Right kidney (tissue), 1 donor: ENCODE measurements at regions not wholly inside any gene's neighbourhood (a gene's known extent, or its start where the extent isn't known, plus 50 kb on each side); places are given as distances from the start of the nearest gene placed in this dataset.
"Not testable (repeated sequence)": the region's sequence is repeated elsewhere in the genome, so short reads cannot be mapped to it uniquely, and the experiment has no call there.

Experiments used
- DNase-seq: peaks from one replicate; pipeline ENCODE4 v3.0.0-alpha.2; 2016

DNA sequence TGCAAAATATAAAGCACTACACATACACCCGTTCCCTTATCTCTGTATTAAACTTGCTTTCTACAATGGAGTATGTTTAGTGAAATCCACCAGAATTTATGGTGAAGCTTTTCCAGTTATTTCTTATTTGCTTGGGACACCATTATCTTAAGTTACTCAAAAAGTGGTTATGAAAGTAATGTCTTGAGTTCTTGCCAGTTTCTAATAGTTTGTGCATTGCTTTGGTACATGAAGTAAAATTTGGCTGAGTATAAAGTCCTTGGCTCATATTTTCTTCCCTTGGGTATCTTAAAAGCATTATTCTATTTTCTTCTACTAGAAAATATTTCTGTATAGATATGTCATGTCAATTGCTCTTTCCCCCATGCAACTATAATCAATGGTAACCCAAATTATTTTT is 85.2 kb downstream of the POLR1F start:
- no peak for DNase-seq

DNA sequence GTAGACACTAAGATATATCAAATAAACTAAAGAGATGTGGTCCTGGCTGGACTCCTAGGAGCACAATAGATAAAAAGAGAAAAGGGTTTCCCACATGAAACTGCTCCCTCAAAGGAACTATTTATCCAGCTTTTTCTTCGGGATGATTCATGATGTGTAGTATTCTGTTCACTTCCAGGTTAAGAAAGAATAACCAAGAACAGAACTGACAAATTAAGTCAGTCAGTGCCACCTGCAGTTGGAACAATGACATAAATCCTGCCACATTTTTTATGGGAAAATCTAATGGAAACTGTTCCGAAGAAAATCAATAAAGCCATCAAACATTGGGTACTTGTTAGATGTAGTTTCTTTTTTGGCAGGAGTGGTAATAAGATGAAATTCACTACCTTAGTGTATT is 87.1 kb downstream of the POLR1F start:
- DNase-seq, result no peak

DNA sequence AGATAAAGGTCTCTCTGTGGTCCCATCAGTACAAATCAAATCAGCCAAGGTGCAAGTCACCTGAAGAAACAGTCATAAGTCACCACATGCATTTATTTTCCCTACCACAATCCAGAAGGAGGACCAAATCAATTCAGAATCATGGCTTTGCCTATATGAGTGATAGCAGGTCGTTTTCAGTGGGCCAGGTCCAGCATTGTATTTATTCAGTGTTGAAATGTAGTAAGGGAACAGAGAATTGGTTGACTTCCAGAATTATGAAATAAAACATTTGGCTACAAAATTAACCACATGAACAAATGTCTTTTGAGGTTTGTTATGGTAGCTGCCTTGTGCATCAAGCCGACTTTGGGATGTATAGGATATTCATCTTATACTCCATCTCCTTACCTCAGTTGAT is 88.4 kb downstream of the POLR1F start:
- no peak for DNase-seq

DNA sequence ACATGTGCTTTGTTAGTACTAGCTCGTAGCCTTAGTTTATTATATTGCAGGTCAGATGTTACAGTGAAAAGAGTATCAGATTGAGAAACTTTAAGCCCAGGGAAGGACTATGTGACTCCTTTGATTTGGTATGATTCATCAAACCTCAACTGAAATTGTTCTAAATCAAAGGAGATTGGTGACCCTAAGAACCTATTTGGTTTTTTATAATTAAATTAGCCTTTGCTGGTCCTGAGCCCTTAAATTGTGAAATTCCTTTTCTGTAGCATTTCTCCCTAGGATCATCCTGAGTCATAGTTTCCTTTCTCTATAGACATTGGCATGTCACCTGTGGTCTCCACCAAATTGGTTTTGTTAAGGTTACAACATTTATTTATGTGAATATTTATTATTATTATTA is 89.7 kb downstream of the POLR1F start:
- no peak for DNase-seq

DNA sequence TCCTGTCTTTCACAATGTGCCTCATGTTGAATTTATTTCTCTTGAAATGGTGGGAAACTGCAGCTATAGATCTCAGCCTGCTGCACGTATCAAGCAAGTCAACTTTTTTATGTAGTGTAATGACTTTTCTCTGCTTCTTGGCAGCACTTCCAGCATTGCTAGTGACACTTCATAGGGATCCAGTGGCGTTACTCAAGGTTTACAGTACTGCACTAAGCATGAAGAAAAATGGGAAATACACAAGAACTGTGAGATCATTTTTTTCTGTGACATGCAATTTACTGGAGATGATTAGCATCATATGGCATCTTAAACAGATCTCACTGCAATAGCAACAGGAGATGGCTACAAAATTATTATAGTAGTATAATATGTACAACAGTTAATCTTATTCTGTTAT is 90.9 kb downstream of the POLR1F start:
- DNase-seq, result no peak

DNA sequence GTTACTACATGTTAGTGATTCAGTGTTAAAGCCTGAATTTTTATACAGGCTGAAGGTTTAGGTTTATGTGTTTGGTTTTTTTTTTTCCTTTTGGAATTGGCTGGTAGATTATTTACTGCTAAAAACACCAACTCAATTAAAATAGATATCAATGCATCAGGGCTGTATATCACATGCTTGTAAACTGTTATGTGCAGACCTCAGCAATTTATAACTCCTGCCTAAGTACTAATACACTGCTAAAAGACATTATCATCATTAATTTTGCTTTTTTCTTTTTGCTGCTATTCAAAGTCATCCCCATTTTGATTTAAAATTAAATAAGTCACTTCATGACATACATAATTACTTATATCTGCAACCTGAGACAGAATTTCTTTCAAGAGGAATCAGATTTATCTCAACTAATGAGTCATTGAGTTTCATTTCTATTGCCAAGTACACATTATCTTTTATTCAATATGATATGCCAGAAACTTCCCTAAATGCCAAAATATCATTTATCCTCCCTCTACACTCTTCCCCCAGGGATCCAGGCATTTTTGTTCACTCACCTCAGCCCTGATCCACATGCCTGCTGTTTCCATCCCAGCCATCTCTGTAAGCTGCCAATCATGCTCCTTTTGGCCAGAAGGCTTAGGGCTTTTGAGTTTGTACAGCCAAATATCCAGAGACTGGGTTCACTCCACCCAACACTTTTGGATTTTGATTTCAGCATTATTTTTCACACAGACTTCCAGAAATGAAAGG is 98.5 kb downstream of the POLR1F start:
- DNase-seq, result no peak

DNA sequence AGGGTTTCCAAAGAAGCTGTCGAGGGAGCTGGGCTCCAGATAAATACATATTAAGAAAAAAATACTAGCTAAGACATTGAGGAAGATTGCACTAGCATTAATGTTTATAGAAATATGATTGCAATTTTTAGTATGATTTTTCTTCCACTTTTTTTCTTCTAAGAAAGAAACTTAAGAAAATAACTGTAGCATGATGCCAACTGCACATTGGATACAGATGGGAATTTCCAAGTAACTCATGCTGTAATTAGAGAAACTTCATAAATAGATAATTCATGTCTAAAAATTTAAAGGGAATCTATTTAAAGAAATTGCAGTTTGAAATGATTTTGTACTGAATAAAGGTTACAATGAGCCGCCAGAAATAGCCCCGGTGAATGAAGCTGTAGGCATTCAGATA is 119.4 kb downstream of the POLR1F start:
- no peak for DNase-seq

DNA sequence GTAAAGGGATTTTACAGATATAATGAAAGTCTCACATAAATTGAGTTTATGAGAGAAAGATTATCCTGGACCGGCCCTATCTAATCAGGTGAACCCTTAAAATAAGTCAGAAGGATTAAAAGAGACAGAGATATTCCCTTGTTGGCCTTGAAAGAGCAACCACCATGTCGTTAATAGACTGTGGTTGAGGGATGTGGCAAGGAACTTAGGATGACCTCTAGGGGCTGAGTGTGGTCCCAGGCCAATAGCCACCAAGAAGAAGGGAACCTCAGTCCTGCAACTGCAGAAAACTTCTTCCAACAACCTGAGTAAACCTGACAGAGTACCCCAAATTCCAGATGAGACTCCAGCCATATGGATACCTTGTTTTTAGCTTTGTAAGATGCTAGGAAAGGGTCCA is 121.5 kb downstream of the POLR1F start:
- DNase-seq, result no peak

DNA sequence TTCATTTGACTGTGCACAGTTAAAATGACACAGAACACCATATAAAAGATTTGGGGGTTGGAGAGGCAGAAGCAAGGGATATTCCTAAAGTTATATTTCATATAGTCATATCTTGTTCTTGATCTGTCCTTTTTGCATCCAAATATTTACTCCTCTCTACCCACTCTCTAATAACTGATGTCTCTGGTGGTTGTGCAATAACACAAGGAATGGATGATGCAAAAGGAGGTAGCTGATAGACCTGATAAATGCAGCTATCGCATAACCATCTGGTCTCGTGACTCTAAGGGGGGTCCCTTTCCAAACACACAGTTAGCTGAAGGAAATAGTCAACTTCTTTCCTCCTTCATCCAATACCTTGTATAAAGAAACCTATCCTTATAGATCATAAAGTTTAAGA is 123.1 kb downstream of the POLR1F start:
- no peak for DNase-seq

DNA sequence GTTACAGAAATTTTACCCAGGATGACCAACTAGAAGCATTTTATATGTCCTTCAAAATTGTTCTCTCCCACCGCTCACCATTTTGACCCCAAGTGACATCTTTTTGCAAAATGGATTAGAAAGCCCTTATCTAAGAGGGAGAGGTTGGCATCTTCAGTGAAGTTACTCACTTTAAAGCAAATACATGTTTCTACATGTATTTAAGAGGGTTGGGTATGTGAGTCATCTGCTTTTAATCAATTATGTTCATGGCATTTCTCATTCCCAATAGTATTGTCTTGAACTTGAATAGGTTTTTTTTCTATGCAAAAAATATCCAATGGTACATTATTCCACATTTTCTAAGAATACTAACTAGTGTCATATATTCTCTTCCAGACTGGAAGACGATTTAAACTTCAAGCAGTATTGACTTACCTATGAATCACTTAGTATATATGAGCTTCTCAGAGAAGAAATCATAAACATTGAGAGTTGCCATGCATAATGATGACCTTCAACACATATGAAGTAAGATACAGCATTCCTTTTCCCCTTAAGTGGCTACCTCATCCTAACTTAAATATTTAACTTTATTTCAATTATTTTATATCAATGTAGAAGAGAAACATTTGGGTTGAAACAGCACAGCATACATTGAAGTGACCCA is 132.8 kb downstream of the POLR1F start:
- no peak for DNase-seq

DNA sequence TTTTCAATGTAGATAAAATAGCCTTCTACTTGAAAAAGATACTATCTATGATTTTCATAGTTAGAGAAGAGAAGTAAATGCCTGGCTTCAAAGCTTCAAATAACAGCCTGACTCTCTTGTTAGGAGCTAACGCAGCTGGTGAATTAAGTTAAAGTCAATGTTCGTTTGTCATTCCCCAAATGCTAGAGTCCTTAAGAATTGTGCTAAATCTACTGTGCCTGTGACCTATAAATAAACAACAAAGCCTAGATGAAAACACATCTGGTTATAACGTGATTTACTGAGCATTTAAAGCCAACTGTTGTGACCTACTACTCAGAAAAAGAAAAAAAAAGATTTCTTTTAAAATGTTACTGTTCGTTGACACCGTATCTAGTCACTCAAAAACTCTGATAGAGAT is 134.7 kb downstream of the POLR1F start:
- peak; percentile 1 for DNase-seq

DNA sequence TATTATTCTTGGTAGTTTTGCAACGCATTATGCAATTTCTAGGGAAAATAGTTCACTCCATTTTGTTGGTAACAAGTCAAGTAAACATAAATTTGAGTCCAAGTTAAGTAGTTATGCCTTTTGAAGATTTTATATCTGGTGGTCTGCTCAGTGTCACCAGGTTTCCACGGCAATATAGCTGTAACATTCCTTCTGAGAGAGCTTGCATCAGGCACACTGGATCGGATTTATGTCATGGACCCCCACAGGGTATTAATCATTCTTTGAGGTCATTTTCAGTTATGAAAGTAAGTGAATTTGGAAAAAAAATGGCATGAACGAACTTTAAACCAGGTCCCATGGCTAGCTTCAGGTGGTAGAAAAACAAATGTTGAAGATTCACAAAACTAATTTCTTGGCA is 136.3 kb downstream of the POLR1F start:
- DNase-seq, result no peak

DNA sequence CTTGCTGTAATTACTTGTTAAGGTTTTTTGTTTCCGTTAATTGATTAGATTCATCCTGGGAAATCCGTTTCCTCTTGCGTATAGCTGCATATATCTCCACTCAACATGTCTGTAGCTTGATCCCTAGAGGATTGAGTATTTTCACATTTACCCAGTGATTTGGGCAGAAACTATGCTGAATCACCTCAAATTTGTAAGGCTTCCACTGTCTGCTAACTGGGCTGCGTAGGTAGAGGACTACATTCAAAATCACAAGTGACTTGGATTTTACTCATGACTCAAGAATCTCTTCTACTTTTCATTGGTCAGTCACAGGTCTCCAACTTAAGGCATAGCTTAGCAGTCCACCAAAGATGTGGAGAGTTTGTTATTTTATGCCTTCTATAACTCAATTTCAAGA is 141.8 kb downstream of the POLR1F start:
- DNase-seq, result no peak

DNA sequence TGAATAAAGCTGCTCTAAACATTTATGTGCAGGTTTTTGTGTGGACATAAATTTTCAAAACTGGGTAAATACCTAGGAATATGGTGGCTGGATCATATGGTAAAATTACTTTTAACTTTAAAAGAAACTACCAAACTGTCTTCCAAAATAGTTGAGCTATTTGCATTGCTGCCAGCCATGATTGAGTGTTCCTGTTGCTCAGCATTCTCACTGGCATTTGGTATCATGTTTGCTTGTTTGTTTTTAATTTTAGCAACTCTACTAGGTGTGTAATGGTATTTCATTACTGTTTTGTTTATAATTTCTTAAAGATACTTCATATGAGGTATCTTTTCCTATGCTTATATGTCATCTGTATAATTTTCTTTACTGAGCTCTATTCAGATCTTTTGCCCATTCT is 143.2 kb downstream of the POLR1F start:
- no peak for DNase-seq

DNA sequence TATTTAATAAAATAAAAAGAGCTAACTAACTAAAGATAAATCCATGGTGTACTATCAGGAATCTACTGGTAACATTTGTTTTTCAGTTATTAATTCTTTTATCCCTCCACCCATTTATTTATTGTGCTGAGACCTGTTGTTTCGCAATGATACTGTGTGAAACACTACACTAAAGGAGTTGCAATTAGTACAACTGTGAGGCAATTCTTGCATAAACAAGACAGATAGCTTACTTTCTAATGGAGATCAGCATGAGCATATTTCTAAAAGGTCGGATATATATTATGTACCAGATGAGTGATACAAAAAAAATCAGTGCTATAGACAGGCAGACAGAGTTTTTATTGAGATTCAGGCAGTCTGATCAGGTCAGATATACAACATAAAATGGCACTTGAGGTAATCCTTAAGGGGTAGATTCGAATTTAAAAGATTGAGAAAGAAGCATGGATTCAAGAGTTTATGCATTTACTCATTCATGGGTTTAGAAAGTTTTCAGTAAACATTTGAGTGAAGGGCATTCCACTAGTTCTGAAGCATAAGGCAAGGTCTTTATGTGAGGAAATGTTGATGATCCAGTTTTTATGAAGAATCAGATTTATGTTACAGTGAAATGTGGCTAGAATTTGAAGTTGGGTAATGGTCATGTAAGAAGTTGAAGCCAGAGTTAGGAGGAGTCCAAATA is 147.6 kb downstream of the POLR1F start:
- DNase-seq, result no peak

DNA sequence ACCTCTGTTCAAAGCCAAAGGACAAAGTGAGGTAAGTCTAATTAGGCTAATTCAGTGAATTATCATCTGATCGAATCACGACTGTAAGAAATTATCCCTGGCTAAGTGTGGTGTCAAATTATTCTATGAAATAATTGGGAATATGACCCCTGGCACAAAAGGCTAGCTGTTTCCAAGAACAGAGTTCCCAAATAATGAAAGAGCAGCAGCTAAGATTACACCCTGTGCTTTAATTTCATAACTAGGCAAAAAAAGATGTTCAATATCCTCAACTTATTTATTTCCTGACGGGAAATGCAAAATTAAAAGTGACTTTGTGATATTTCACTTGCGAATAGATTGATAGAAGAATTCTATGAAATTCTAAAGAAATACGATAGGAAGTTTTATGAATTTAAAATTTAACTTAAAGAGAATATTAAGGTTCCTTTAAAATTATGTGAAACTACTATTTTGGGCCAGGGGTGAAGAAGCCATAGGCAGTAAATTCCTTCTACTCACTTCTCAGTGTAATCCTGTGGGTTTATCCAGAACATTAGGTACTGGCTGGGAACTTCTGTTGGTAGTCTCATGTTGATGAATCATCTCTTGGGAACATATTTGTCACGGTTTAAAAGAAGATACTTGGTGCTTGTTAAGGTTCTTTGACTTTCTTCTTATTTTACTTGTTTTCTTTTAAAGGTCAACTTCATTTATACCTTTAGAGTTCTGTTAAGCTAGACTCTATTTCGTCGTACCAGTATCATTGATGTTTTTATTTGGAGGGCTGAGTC is 148.5 kb downstream of the POLR1F start:
- DNase-seq, result no peak

DNA sequence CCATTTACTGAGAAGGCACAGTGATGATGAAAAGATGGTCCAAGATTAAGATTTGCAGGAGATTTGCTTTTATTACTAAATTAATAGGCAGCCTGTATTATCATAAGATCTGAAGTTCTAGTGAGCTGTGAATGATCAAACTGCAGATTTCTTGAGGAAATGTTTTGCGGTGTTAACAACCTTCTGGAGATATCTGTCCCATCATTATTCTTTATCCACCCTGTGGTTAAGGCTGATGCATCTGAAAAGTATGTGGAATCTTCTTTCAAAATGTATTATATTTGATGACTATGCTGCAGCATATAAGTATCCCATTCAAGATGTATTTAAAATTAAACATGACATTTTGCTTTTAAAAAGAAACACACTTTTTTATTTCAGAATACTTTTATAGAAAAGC is 150.3 kb downstream of the POLR1F start:
- DNase-seq, result no peak

DNA sequence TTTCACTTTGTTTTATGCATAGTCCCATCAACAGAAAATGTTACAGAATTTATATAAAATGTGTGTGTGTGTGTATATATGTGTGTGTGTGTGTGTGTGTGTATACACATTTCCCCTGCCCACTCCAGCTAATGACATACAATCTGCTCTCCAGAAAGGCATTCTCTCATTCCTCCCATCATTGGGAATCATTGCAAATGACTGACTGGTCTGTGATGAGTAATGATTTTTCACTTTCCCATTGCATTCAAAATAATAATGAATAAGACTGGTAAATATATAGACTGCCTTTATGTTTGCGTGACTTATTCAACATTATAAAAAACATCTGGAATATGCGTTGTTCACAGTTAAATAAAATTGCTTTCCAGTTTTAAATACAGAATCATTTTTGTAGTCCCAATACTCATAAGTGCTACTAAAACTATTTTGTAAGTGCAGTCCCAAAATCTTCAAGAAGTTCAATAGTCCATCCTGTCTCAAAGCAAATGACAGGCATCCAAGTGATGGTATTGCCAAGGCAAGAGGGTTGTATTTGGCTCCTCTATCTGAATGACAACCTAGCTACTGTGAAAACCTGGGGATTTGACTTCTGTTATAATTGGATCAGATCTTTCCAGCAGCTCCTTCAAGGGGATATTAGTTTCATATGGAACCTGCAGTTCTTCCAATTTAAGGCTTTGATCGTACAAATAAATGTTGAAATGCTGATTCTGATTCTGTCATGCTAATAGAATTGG is 150.9 kb downstream of the POLR1F start:
- no peak for DNase-seq

DNA sequence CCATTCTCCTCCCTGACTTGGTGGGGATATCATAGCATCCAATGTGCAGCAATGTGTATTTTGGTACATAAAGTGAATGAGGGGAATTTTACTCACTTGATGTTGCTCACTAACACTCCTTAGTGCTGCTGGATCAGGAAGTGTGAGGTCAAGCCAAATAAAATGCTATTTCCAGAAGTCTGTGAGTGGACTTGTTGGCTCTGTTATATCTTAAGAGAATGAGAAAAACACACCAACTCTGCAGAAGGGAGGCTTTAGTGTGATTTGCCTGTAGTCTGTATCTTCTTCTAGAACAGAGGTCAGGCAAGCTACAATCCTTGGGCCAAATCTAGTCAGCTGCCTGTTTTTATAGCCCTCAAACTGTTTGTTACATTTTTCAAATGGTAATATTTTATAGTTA is 154.3 kb downstream of the POLR1F start:
- DNase-seq, result no peak

DNA sequence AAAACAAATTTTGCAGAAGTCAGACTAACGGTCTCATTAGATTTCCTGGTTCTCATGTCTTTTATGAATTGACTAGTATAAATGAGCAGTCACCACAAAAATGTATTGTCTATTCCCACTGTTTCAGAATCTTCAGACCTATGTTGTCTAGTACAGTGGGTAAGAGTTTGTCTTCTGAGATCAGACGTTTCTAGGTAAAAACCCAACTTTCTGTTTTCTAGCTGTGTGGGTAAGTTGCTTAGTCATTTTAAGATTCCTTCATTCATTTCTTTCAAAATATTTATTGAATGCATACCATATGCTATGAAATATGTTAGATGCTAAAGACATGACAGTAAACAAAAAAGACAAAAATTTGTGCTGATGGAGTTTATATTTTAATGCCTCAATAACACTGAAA is 156.3 kb downstream of the POLR1F start:
- no peak for DNase-seq

DNA sequence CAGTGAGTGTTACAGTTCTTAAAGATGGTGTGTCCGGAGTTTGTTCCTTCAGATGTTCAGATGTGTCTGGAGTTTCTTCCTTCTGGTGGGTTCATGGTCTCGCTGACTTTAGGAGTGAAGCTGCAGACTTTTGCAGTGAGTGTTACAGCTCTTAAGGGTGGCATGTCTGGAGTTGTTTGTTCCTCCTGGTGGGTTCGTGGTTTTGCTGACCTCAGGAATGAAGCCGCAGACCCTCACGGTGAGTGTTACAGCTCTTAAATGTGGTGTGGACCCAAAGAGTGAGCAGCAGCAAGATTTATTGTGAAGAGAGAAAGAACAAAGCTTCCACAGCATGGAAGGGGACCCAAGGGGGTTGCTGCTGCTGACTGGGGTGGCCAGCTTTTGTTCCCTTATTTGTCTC is 159.6 kb downstream of the POLR1F start:
- DNase-seq, result not testable (repeated sequence)

DNA sequence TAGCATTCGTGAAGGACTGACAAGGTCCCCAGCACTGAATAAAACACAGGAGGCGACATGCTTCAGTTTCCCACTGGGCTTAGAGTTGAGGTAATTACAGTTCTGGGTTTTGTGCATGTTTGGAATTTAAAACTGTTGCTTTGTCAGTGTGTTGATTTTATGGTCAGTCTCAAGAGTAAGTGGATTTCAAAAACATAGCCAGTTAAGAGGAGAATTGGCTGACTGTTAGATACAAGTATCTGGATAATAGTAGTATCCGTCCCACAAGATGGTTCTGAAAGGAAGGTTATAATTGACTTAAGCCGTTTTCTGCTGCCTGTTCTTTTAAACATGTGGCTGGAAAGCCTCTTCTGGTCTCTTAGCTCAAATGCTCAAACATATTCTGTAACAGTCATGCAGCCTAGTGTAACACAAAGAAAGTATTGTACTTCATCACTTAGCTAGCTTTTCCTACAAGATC is 170.9 kb downstream of the POLR1F start:
- no peak for DNase-seq
